Tibial artery (tissue), 4 donors: ENCODE measurements at regions not wholly inside any gene's neighbourhood (a gene's known extent, or its start where the extent isn't known, plus 50 kb on each side); places are given as distances from the start of the nearest gene placed in this dataset.
"Not testable (repeated sequence)": the region's sequence is repeated elsewhere in the genome, so short reads cannot be mapped to it uniquely, and the experiment has no call there.

Experiments used
- DNase-seq, 2 donors: peaks; one replicate each; pipeline ENCODE4 v3.0.0-alpha.2; 2019
- H3K27ac ChIP-seq, 2 donors: fragments of 200-600 bp; sonication (generic) in 1 of 2; 1 replicate in 1 of 2; 2 replicates in 1 of 2; pipeline ENCODE4 v1.5.1; 2018 to 2019; ENCODE audit warnings: mild to moderate bottlenecking in 1 of 2
- H3K27me3 ChIP-seq, 2 donors: fragments of 200-600 bp; sonication (generic) in 1 of 2; one replicate each; pipeline versions ENCODE4 v1.5.1 to v1.6.0; 2016 to 2019
- H3K36me3 ChIP-seq, 3 donors: fragments of 200-600 bp; sonication (generic) in 2 of 3; one replicate each; pipeline ENCODE4 v1.5.1; 2016 to 2019; ENCODE audit warnings: mild to moderate bottlenecking in 2 of 3
- H3K4me1 ChIP-seq, 4 donors: fragments of 200-600 bp; sonication (generic) in 2 of 4; 1 replicate in 3 of 4; 2 replicates in 1 of 4; pipeline ENCODE4 v1.5.1; 2016 to 2019
- H3K4me3 ChIP-seq, 2 donors: fragments of 200-600 bp; sonication (generic) in 1 of 2; 1 replicate in 1 of 2; 2 replicates in 1 of 2; pipeline ENCODE4 v1.5.1; 2018 to 2019; ENCODE audit warnings: mild to moderate bottlenecking in 2 of 2
- H3K9me3 ChIP-seq, 3 donors: fragments of 200-600 bp; sonication (generic) in 1 of 3; one replicate each; pipeline ENCODE4 v1.5.1; 2016 to 2019
- CTCF ChIP-seq, 2 experiments: fragments of 200-600 bp in 1 of 2; fragments of 450-650 bp in 1 of 2; IDR thresholded peaks; one replicate each; pipeline ENCODE4 v1.5.1; 2017 to 2019; ENCODE audit warnings: antibody characterized with exemption in 2 of 2, mild to moderate bottlenecking in 1 of 2, moderate library complexity in 1 of 2
- intact Hi-C: fragments of 100-400 bp; cut with DNase I; formaldehyde crosslinking; loops from one replicate; pipeline ENCODE4 v1.15.0; 2023; ENCODE audit warnings: low total_unique reads

- H3K4me3 ChIP-seq: no peak overlapping the region
- H3K27me3 ChIP-seq: no peaks in the 10 kb centered on the region
- no peak overlapping the region for H3K27ac ChIP-seq
- H3K36me3 ChIP-seq: no peaks in the 10 kb centered on the region
- H3K9me3 ChIP-seq: no peaks in the 10 kb centered on the region
- DNase-seq: no peak
- TF ChIP-seq CTCF (IDR thresholded peaks at IDR 0.05): no peak
- intact Hi-C loops: no loop called here
- no peaks in the 10 kb centered on the region for H3K4me1 ChIP-seq
Measured at GRCh38 chr2:65896446-65896845, 464.0 kb upstream of the SPRED2 start.

DNA sequence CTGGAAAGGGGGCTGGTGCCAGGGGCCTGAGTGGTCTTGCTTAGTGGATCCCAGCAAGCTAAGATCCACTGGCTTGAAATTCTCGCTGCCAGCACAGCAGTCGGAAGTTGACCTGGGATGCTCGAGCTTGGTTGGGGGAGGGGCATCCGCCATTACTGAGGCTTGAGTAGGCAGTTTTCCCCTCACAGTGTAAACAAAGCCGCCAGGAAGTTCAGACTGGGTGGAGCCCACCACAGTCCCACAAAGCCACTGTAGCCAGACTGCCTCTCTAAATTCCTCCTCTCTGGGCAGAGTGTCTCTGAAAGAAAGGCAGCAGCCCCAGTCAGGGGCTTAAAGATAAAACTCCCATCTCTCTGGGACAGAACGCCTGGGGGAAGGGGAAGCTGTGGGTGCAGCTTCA is 457.7 kb upstream of the SPRED2 start:
- H3K4me3 ChIP-seq, DNase-seq, H3K27ac ChIP-seq, H3K27me3 ChIP-seq, H3K4me1 ChIP-seq, intact Hi-C loops, H3K9me3 ChIP-seq, H3K36me3 ChIP-seq: not testable (repeated sequence)

DNA sequence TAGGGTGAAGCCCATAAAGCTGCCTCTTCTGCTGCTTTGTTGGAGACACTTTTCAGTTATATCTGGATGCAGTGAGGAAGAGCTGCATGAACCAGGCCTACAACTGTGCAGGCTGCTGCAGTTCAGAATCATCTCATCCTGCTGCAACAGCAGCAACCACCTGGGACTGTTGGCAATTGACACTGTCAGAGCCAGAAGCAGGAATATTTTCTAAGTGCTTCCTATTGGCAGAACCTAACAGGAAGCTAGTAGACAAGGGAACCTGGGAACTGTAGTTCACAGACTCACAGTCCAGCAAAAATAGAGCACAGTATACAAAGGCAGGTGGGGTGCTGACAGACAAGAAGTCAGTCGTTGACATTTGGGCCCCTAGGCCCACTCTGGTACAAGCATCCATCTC is 452.9 kb upstream of the SPRED2 start:
- Histone ChIP-seq H3K4me3 (no peak overlapping the region), H3K9me3 (no peaks in the 10 kb centered on the region), H3K27ac (no peak overlapping the region), H3K4me1 (no peaks in the 10 kb centered on the region), H3K36me3 (no peaks in the 10 kb centered on the region), H3K27me3 (peaks cover 0 to 7% of the 10 kb centered on the region in 2 donors)
- no peak for DNase-seq
- intact Hi-C loops: no loop called here
- no peak for TF ChIP-seq CTCF (IDR thresholded peaks at IDR 0.05)

GRCh38 chr2:65881592-65881991 is 449.2 kb upstream of the SPRED2 start:
- intact Hi-C loops: no loop called here
- no peak for DNase-seq
- no peaks in the 10 kb centered on the region for H3K27me3 ChIP-seq
- H3K27ac ChIP-seq: no peak overlapping the region
- no peak for TF ChIP-seq CTCF (IDR thresholded peaks at IDR 0.05)
- H3K4me1 ChIP-seq: peaks cover 0 to 25% (median 8%) of the 10 kb centered on the region in 4 donors
- no peaks in the 10 kb centered on the region for H3K36me3 ChIP-seq
- no peaks in the 10 kb centered on the region for H3K9me3 ChIP-seq
- H3K4me3 ChIP-seq: no peak overlapping the region

- intact Hi-C loops: no loop called here
- no peak for TF ChIP-seq CTCF (IDR thresholded peaks at IDR 0.05)
- H3K4me1 ChIP-seq: peaks cover 0 to 26% (median 9%) of the 10 kb centered on the region in 4 donors
- no peaks in the 10 kb centered on the region for H3K9me3 ChIP-seq
- no peaks in the 10 kb centered on the region for H3K27me3 ChIP-seq
- DNase-seq: no peak
- H3K27ac ChIP-seq: no peak overlapping the region
- no peaks in the 10 kb centered on the region for H3K36me3 ChIP-seq
- H3K4me3 ChIP-seq: no peak overlapping the region
Measured at GRCh38 chr2:65880436-65880835, 448.0 kb upstream of the SPRED2 start.

DNA sequence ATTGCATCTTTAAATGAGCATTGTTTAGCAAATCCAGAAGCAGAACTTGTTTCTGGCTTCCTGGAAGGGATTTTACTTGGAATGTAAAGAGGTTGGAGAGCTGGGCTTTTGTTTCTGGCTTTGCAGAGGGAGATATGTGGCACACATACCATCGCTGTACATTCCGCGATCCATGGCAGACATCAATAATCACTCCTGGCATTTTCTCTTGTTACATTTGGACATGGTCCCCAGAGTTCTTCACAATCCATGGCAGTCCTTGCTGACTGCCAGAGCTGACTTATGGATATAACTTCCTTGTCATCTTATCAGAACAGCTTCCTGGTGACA is 445.6 kb upstream of the SPRED2 start:
- Histone ChIP-seq H3K27ac (peak overlapping the region in 1 of 2 donors; percentile 47), H3K27me3 (no peaks in the 10 kb centered on the region), H3K36me3 (no peaks in the 10 kb centered on the region), H3K9me3 (no peaks in the 10 kb centered on the region), H3K4me1 (peaks cover 0 to 26% (median 9%) of the 10 kb centered on the region in 4 donors), H3K4me3 (no peak overlapping the region)
- no peak for DNase-seq
- intact Hi-C loops: no loop called here
- TF ChIP-seq CTCF (IDR thresholded peaks at IDR 0.05): no peak
